IPS DF 4.7 (cell line): ENCODE measurements at regions not wholly inside any gene's neighbourhood (a gene's known extent, or its start where the extent isn't known, plus 50 kb on each side); places are given as distances from the start of the nearest gene placed in this dataset.

Experiments
- DNase-seq: peaks from one replicate; pipeline ENCODE4 v3.0.0-alpha.2; 2013; ENCODE audit warnings: low spot score; ENCODE audit errors: extremely low read depth

GRCh38 chr12:91811481-91812287, 334.0 kb downstream of the BTG1 start:
- DNase-seq, result peak; percentile 33

GRCh38 chr12:91810531-91811451, 334.9 kb downstream of the BTG1 start:
- no peak for DNase-seq

- no peak for DNase-seq
Measured at GRCh38 chr12:91810077-91810476, 335.6 kb downstream of the BTG1 start.

- DNase-seq, result no peak
Measured at GRCh38 chr12:91805031-91805430, 340.6 kb downstream of the BTG1 start.

GRCh38 chr12:91804533-91804932, 341.1 kb downstream of the BTG1 start:
- DNase-seq, result no peak

- no peak for DNase-seq
Measured at GRCh38 chr12:91801048-91801447, 344.6 kb downstream of the BTG1 start.

- DNase-seq, result no peak
Measured at GRCh38 chr12:91793676-91794075, 352.0 kb downstream of the BTG1 start.

- DNase-seq, result no peak
Measured at GRCh38 chr12:91792597-91792996, 353.0 kb downstream of the BTG1 start.

- DNase-seq, result no peak
Measured at GRCh38 chr12:91786499-91787272, 359.0 kb downstream of the BTG1 start.

- DNase-seq, result no peak
Measured at GRCh38 chr12:91785655-91786498, 359.8 kb downstream of the BTG1 start.

GRCh38 chr12:91781114-91781513, 364.5 kb downstream of the BTG1 start:
- no peak for DNase-seq

GRCh38 chr12:91778938-91779400, 366.7 kb downstream of the BTG1 start:
- no peak for DNase-seq

- DNase-seq, result no peak
Measured at GRCh38 chr12:91778091-91778832, 367.4 kb downstream of the BTG1 start.

GRCh38 chr12:91777268-91777992, 368.2 kb downstream of the BTG1 start:
- no peak for DNase-seq

- DNase-seq, result no peak
Measured at GRCh38 chr12:91774434-91774921, 371.2 kb downstream of the BTG1 start.

- DNase-seq, result no peak
Measured at GRCh38 chr12:91773749-91774429, 371.8 kb downstream of the BTG1 start.

- no peak for DNase-seq
Measured at GRCh38 chr12:91772411-91772810, 373.2 kb downstream of the BTG1 start.

- DNase-seq, result no peak
Measured at GRCh38 chr12:91769736-91770135, 375.9 kb downstream of the BTG1 start.
